ENCODE measurements at regions not wholly inside any gene's neighbourhood (a gene's known extent, or its start where the extent isn't known, plus 50 kb on each side); places are given as distances from the start of the nearest gene placed in this dataset.

DNA sequence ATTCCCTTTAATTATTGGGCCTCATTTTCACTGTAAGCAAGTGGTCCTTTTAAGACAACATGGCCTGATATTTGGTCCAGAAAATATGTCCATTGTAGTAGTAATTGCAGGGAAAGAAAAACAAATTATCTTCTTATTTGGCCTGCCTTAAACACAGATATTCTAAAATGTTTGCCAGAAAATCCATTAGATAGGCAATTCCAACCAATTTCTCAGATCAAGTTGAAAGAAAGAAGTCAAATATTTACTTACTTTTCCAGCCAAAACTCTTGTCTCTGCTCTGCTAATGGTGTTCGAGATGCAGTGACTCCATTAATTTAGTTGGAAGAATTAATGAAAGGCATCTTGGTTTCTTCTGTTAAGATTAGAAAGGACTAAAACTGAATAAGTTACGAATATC, 757.3 kb upstream of the IGFBP3 start:
- DNase-seq (ENCODE audit: low read depth in 3 of 3) = no peak

DNA sequence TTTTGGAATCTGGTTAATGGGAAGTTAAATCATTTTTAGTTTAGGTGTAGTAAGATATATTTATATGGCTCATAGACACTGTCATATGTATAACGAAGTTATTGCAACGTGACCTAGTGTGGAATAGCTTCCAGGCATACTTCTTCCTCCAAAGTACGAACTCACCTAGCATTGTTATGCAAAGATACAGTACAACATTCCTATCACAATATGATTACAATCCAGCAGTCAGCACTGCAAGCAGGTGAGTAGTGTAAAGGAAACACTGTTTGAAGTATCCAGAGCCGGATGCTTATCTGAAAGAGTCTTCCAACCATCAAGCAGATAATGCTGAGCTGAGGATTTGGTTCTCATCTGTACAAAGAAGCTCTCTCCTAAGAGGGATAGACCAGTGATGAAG, 754.4 kb upstream of the IGFBP3 start:
- no peak for DNase-seq (ENCODE audit: low read depth in 3 of 3)

- DNase-seq (ENCODE audit: low read depth in 3 of 3) = no peak
Measured at GRCh38 chr7:46672861-46673260, 751.8 kb upstream of the IGFBP3 start.

GRCh38 chr7:46671108-46671769, 750.2 kb upstream of the IGFBP3 start:
- DNase-seq (ENCODE audit: low read depth in 3 of 3) = no peak

DNA sequence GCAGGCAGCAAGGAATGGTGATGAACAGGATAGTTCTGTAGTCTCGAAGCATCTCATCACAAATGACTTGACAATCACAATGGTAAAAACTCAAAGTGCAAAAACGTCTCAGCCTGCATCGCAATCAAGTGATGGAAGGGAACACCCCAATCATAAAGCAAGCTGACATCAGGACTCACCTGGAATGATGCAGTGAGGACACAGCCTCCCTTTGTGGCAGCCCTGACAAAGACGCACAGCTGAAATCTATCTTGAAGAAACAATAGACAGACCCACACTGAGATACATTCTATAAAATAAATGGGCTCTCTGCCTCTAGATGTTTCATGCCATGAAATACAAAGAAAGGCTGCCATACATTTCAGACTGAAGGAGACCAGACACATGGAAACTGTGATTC, 748.0 kb upstream of the IGFBP3 start:
- DNase-seq (ENCODE audit: low read depth in 3 of 3) = no peak

DNA sequence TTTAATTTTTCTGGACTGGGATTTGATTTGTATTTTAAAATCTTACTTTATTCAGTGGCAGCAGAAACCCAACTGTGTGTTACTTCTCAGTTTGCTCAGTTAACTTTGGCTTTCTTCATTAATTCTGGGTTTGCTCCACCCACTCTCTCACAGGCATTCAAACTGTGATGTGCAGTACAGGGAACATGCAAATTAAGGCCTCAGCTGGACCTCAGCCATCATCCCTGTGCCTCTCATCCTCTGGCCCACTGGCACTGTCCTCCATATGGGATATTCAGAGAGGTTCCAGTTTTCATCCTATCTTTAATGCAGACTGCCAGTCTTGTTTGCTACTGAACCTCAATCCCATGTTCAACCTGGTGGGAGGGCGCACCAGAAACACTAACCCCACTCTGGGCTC, 743.4 kb upstream of the IGFBP3 start:
- no peak for DNase-seq (ENCODE audit: low read depth in 3 of 3)

DNA sequence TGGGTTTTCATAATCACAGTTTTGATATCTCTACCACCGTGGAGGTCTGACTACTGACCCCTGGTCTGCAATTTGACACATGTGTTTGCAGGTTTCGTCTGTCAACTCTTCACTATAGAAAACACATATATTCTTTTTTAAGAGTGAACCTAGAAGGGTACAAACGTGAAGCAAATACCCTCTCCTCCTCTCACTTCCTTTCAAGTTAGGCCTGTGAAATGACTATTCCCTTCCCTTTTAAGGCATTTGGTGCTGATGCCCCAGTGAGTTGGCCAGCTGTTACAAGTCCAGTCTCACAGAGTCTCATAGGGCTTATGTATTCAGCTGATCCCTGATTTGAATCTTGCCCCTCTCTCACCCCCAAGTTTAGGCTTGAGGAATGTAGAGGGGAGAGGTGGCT, 742.0 kb upstream of the IGFBP3 start:
- no peak for DNase-seq (ENCODE audit: low read depth in 3 of 3)

DNA sequence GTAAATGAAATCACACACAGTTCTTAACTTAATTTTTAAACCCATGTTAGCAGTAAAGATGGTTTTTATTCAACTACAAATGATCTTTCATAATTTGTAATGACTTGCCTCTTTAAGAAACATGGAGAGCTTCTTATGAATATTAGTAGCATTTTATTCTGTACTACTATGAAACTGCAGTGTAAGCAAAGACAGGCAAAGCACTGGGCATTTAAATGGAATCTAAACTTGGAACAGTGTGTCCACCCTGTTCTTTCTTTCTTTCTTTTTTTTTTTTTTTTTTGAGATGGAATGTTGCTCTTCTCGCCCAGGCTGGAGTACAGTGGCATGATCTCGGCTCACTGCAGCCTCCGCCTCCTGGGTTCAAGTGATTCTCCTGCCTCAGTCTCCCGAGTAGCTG, 740.4 kb upstream of the IGFBP3 start:
- no peak for DNase-seq (ENCODE audit: low read depth in 3 of 3)

GRCh38 chr7:46660402-46660980, 739.4 kb upstream of the IGFBP3 start:
- no peak for DNase-seq (ENCODE audit: low read depth in 3 of 3)

DNA sequence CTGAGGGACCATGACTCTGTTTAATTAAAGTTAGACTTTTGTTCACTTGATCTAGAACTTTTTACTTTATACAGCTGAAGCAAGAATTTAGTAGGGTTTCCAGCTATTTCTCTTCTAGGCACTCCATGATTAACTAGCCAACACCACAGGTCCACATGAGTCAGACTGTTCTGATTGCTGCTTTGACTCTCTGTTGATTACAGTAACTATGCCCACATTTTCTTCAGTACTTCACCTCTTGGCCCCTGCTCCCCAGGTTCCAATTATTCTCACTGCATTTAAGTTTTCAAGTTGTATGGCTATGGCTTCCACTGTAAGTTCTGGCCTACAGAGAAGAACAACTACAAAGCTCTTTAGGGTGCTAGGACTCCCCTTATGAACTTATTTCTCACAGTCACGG, 737.2 kb upstream of the IGFBP3 start:
- DNase-seq (ENCODE audit: low read depth in 3 of 3) = no peak

DNA sequence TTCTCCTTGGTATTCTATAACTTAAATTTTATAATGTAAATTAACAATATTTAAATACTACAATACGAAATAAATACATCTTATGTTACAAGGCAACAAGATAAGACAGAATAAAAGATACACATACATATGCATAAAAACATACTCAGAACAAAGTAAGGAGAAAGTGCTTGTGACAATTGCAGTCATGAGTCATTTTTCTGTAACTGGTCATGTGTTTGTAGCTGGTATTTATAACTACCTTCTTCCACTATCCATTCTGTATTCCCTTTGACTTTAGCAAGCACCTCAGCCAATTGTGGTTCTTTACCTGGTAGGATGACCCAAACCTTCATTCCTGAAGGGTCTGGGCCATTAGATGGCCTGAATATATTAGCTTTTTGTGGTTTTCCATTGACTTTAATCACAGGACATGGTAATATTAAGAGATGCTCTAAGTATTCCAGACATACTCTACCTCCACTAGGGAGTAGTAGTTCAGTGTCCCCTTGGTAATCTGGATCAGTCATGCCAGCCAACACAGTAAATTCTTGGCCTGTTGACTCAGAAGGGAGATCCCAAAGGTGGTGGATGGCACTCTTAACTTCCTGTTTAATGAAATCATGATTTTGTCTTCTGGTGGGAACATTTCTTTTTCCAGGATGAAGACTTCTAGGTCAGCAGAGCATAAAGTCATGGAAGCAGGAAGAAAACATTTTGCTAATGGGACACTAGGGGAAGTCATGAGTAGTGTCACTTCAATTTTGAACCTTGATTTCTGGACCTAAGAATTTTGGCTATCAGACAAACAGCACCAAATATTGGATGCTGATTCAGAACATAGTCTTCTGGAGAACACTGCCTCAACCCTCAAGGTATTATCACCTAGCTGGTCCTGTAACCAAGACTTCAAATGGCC, 733.7 kb upstream of the IGFBP3 start:
- no peak for DNase-seq (ENCODE audit: low read depth in 3 of 3)

DNA sequence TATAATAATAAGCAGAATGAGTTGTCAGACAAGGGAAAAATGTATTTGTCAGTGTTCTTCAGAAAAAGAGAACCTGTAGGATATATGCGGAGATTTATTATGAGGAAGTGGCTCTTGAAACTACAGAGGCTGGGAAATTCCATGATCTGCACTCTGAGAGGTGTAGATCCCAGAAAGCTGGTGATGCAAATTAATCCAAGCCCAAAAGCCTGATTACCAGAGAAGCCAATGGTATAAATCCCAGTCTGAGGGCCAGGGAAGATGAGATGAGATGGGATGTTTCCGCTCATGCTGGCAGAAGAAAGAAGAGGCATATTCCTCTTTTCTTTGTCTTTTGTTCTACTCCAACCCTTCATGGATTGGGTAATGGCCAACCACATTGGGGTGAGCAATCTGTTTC, 732.8 kb upstream of the IGFBP3 start:
- no peak for DNase-seq (ENCODE audit: low read depth in 3 of 3)

- no peak for DNase-seq (ENCODE audit: low read depth in 3 of 3)
Measured at GRCh38 chr7:46652317-46652716, 731.2 kb upstream of the IGFBP3 start.

- no peak for DNase-seq (ENCODE audit: low read depth in 3 of 3)
Measured at GRCh38 chr7:46651561-46652088, 730.6 kb upstream of the IGFBP3 start.

GRCh38 chr7:46651070-46651469, 730.0 kb upstream of the IGFBP3 start:
- no peak for DNase-seq (ENCODE audit: low read depth in 3 of 3)

- DNase-seq (ENCODE audit: low read depth in 3 of 3) = no peak
Measured at GRCh38 chr7:46649876-46650275, 728.8 kb upstream of the IGFBP3 start.

DNA sequence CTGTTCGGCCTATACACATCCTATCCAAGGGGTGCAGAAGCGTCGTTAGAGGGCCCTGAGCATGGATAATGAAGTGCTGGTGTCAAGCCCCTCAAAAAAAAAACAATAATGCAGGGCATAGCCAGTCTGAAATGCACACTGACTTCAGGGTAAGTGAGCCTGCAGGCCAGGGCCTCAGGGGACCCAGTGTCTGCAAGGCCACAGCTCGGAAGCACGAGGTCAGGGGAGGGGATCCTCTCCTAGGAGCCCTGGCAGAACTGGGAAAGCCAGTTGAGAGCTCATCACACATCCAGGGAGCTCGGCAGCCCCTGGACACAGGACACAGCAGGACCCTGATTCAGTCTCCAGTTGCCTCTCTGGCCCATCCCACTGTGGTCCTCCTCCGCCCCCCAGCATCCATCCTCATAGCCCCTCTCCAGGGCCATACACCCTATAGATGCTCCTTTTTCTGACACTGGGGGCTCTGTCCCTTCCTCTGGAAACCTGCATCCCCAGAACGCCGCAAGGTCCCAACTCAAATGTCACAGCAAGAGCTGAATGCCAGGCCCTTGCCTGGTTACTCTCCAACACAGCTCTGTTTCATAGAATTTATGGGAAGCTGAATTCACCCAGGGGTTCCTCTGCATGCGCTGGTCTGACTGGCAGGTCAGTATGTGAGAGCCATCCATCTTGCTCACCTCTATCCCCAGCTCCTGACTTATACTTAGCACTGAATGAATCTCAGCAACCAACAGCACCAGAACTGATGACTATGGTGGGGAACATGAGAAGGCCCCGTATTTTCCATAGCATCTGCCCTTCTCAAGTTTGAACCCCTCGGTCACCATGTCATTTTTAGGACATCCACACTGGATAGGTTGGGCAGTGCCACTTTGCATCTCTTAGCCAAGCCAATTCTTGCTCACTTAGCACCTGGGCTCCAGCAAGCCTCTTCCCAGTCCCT, 717.0 kb upstream of the IGFBP3 start:
- no peak for DNase-seq (ENCODE audit: low read depth in 3 of 3)

DNA sequence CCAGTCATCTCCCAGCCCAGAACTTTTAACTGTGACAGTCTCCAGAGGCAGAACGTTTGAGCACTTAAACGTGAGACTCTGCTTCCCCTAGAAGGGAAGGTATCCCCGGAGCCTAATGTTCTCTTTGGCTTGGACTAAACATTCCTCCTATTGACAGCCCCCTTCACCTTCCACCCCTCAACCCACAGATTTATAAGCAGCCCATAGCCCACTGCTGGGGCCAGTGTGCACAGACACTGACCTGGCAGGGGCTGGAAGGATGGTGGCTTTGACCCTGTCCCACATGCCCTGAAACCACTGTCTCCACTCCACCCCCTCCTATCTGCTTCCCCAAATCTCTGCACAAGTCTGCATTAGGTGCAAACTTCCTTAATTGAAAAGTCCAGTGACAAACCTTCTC, 715.0 kb upstream of the IGFBP3 start:
- DNase-seq (ENCODE audit: low read depth in 3 of 3) = no peak

- DNase-seq (ENCODE audit: low read depth in 3 of 3) = no peak
Measured at GRCh38 chr7:46633630-46634240, 712.7 kb upstream of the IGFBP3 start.

DNA sequence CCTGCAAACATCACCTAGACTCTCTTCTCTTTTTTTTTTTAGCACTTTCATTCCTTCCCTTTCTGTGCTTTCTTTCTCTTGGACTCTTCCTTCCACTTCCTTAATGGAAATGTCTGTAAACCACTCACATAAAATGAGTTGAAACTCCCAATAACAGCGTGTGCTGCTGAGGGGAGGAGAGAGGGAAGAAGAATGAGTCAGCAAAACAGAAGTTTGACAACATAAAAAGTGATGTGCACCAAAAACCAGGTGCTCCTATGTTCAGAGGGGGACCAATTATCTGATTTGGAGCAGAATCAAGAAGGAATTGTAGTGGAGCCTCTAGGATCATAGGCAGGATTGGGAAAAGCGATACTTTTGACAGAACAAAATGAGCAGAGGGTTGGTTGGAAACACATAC, 712.1 kb upstream of the IGFBP3 start:
- no peak for DNase-seq (ENCODE audit: low read depth in 3 of 3)

DNA sequence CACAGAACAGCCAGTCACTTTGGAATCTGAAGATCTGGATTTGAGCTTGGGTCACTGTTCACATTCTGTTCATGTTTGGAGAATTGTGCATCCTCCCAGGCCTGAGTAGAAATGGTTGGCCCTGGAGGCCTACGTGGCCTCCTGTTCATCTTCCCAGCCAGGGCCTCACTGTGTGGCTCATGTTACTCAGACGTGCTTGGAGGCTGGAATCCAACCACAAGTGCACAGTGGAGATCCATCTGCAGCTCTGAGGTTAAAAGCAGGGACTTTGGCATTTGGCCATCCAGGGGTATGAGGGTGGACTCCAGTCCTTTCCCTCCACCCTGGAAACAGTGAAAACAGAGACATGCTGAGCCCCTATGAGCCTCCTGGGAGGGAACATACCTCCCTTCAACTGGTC, 709.0 kb upstream of the IGFBP3 start:
- no peak for DNase-seq (ENCODE audit: low read depth in 3 of 3)
